Omental fat pad (tissue), 3 donors: ENCODE measurements at regions not wholly inside any gene's neighbourhood (a gene's known extent, or its start where the extent isn't known, plus 50 kb on each side); places are given as distances from the start of the nearest gene placed in this dataset.
"Not testable (repeated sequence)": the region's sequence is repeated elsewhere in the genome, so short reads cannot be mapped to it uniquely, and the experiment has no call there.

Source experiments
- ATAC-seq: fragments of 150-250 bp; one replicate; pipeline ENCODE4 v1.9.1; 2016; ENCODE audit warnings: mild to moderate bottlenecking, moderate library complexity; ENCODE audit not compliant: low FRiP score
- DNase-seq: peaks from one replicate; pipeline ENCODE4 v3.0.0-alpha.2; 2019; ENCODE audit warnings: low spot score
- TF ChIP-seq, protein P1 (sequence below), 3 donors: fragments of 450-650 bp; IDR thresholded peaks; one replicate each; pipeline ENCODE4 v1.5.1; 2016 to 2017; ENCODE audit warnings: antibody characterized with exemption in 3 of 3, mild to moderate bottlenecking in 3 of 3, moderate library complexity in 2 of 3

DNA sequence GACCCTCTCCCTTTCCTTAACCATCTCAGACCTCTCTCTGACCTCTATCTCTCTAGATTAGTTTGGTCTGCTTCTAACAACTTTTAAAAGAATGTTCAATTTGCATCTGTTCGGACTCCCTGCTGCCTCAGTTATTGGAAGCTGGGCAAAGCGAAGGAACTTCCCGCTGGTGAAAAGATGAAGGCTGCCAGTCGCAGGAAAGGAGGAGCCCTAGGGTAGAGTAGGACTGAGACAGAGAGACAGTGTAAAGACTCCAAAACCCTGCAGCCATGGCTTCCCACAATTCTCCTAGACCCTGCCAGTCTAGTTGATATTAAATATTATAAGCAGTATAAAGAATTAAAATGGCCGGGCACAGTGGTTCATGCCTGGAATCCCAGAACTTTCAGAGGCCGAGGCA lies 581.8 kb downstream of the EPM2A start:
- no peak for ATAC-seq
- TF ChIP-seq, protein P1, sequence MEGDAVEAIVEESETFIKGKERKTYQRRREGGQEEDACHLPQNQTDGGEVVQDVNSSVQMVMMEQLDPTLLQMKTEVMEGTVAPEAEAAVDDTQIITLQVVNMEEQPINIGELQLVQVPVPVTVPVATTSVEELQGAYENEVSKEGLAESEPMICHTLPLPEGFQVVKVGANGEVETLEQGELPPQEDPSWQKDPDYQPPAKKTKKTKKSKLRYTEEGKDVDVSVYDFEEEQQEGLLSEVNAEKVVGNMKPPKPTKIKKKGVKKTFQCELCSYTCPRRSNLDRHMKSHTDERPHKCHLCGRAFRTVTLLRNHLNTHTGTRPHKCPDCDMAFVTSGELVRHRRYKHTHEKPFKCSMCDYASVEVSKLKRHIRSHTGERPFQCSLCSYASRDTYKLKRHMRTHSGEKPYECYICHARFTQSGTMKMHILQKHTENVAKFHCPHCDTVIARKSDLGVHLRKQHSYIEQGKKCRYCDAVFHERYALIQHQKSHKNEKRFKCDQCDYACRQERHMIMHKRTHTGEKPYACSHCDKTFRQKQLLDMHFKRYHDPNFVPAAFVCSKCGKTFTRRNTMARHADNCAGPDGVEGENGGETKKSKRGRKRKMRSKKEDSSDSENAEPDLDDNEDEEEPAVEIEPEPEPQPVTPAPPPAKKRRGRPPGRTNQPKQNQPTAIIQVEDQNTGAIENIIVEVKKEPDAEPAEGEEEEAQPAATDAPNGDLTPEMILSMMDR (IDR thresholded peaks at IDR 0.05): no peak
- DNase-seq: no peak

- DNase-seq: no peak
- ATAC-seq: no peak
These were observed 579.9 kb downstream of the EPM2A start for GRCh38 chr6:145155411-145155810.

DNA sequence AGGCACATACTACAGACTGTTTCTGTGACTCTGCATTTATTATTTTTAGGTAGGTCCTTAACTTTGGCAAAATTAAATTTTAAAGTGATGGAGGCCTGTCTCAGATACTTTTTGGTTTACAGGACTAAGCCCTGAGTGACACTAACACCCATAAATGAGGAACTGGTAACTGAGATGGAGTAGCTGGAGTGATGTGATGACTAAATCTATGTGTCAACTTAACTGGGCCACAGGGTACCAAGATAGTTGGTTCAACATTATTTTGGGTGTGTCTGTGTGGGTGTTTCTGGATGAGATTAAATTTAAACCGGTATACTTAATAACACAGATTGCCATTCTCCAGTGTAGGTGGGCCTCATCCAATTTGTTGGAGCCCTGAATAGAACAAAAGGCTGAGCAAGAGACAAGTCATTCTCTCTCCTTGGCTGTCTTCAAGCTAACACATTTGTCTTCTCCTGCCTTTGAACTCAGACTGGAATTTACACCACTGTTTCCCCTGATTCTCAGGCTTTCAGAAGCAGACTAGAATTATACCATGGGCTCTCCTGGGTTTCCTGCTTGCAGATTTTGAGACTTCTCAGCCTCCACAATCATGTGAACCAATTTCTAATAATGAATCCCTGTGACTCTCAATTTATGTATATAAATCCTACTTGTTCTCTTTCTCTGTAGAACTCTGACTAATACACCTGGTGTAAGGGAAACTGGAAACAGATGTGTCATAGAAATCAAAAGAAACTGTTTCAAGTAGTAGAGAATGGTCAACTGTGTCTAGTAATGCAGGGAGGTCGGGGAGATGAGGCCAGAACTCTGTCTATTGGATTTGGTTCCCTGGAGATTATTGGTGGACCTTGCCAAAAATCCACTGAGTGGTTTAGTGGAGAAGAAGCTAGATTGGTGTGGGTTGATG lies 579.2 kb downstream of the EPM2A start:
- TF ChIP-seq, protein P1 (IDR thresholded peaks at IDR 0.05): no peak
- DNase-seq: no peak
- no peak for ATAC-seq

More at GRCh38 chr6:145155411-145155810, 579.9 kb downstream of the EPM2A start:
- TF ChIP-seq, protein P1 (IDR thresholded peaks at IDR 0.05): no peak

- DNase-seq, ATAC-seq: not testable (repeated sequence)
These were observed 576.7 kb downstream of the EPM2A start for GRCh38 chr6:145158636-145159035.

GRCh38 chr6:145159921-145160320 lies 575.4 kb downstream of the EPM2A start:
- DNase-seq (no peak), ATAC-seq (no peak)
- TF ChIP-seq, protein P1 (IDR thresholded peaks at IDR 0.05): no peak

DNA sequence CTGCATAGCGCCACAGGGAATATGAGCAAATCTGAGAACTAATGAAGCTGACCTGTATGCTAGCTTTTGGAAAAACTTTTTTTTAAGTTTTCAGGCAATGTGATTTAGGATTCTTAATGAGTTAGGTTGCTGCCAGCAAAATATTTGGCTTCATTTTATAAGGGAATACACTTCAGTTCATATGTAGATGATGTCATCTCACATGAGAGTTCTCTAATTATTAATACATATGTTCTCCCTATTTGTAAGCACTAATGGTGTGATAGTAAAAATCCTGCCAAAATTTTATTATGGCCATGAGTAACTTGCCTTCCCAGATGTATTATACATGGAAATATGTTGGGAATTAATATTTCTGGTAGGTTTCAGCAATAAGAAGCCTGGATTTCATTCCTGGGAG lies 573.8 kb downstream of the EPM2A start:
- TF ChIP-seq, protein P1 (IDR thresholded peaks at IDR 0.05): no peak
- DNase-seq: no peak
- ATAC-seq: no peak

GRCh38 chr6:145169726-145170224 lies 565.5 kb downstream of the EPM2A start:
- DNase-seq: no peak
- TF ChIP-seq, protein P1 (IDR thresholded peaks at IDR 0.05): no peak
- no peak for ATAC-seq
